ENCODE measurements at regions not wholly inside any gene's neighbourhood (a gene's known extent, or its start where the extent isn't known, plus 50 kb on each side); places are given as distances from the start of the nearest gene placed in this dataset.
"Not testable (repeated sequence)": the region's sequence is repeated elsewhere in the genome, so short reads cannot be mapped to it uniquely, and the experiment has no call there.

- no peak for ATAC-seq
Measured at GRCh38 chr4:132557660-132558059, 591.4 kb upstream of the PCDH10 start.

- no peak for ATAC-seq
Measured at GRCh38 chr4:132564920-132565319, 584.2 kb upstream of the PCDH10 start.

GRCh38 chr4:132565542-132565941, 583.6 kb upstream of the PCDH10 start:
- no peak for ATAC-seq

- no peak for ATAC-seq
Measured at GRCh38 chr4:132572210-132572609, 576.9 kb upstream of the PCDH10 start.

- no peak for ATAC-seq
Measured at GRCh38 chr4:132587626-132588025, 561.5 kb upstream of the PCDH10 start.

GRCh38 chr4:132592340-132592739, 556.8 kb upstream of the PCDH10 start:
- no peak for ATAC-seq

GRCh38 chr4:132592850-132593249, 556.2 kb upstream of the PCDH10 start:
- no peak for ATAC-seq

GRCh38 chr4:132593717-132594400, 555.2 kb upstream of the PCDH10 start:
- ATAC-seq = no peak

GRCh38 chr4:132596186-132596585, 552.9 kb upstream of the PCDH10 start:
- no peak for ATAC-seq

- no peak for ATAC-seq
Measured at GRCh38 chr4:132605551-132605950, 543.5 kb upstream of the PCDH10 start.

GRCh38 chr4:132614682-132615081, 534.4 kb upstream of the PCDH10 start:
- ATAC-seq = no peak

- no peak for ATAC-seq
Measured at GRCh38 chr4:132619968-132620367, 529.1 kb upstream of the PCDH10 start.

GRCh38 chr4:132642016-132642817, 506.9 kb upstream of the PCDH10 start:
- ATAC-seq = no peak

GRCh38 chr4:132646186-132646585, 502.9 kb upstream of the PCDH10 start:
- ATAC-seq = no peak

- no peak for ATAC-seq
Measured at GRCh38 chr4:132651196-132651595, 497.9 kb upstream of the PCDH10 start.

GRCh38 chr4:132660181-132660580, 488.9 kb upstream of the PCDH10 start:
- no peak for ATAC-seq

- no peak for ATAC-seq
Measured at GRCh38 chr4:132662456-132662855, 486.6 kb upstream of the PCDH10 start.

GRCh38 chr4:132669786-132670185, 479.3 kb upstream of the PCDH10 start:
- ATAC-seq = no peak

GRCh38 chr4:132670557-132670956, 478.5 kb upstream of the PCDH10 start:
- ATAC-seq = no peak

GRCh38 chr4:132683957-132684356, 465.1 kb upstream of the PCDH10 start:
- no peak for ATAC-seq

- no peak for ATAC-seq
Measured at GRCh38 chr4:132691026-132691425, 458.1 kb upstream of the PCDH10 start.

GRCh38 chr4:132691668-132692067, 457.4 kb upstream of the PCDH10 start:
- ATAC-seq = no peak

- no peak for ATAC-seq
Measured at GRCh38 chr4:132694775-132695174, 454.3 kb upstream of the PCDH10 start.

- not testable (repeated sequence) for ATAC-seq
Measured at GRCh38 chr4:132697505-132697904, 451.6 kb upstream of the PCDH10 start.
